K562 (cell line): ENCODE measurements at regions not wholly inside any gene's neighbourhood (a gene's known extent, or its start where the extent isn't known, plus 50 kb on each side); places are given as distances from the start of the nearest gene placed in this dataset.
A peak's percentile ranks its signal among the peaks of the same experiment; 100 is the strongest.

Experiments used
- ATAC-seq: fragments of 200-7000 bp; cut with Tn5 transposase; 3 replicates; pipeline ENCODE4 v1.9.1; 2020; ENCODE audit warnings: moderate library complexity
- BruUV-seq: library from RNA; stranded (reverse); fragments of 400-500 nt; replicated peaks from 2 replicates; lab custom pipeline; 2021; lab: Mats Ljungman, UMichigan
- CTCF ChIA-PET: fragments of 300-600 bp; formaldehyde crosslinking; extraction: SDS; loops from one replicate; lab custom pipeline; 2021; ENCODE audit warnings: low intra/inter-chr PET ratio; lab: Yijun Ruan, JAX
- POLR2A ChIA-PET: fragments of 300-600, 350-650 bp; sonication (Branson Sonifier 250); formaldehyde crosslinking; extraction: SDS; loops from one replicate; lab custom pipeline; 2021; ENCODE audit warnings: antibody characterized with exemption, inconsistent platforms; lab: Yijun Ruan, JAX
- DNase-seq, 4 experiments: peaks; one replicate each; pipeline versions ENCODE4 v3.0.0 to v3.0.0-alpha.2; 2011 to 2018; ENCODE audit warnings: low spot score in 3 of 4, mixed read lengths in 3 of 4; ENCODE audit errors: extremely low read depth in 1 of 4
- FAIRE-seq: peaks from 2 replicates; lab custom pipeline; 2011; peaks lifted over from hg19 to GRCh38; lab: Jason Lieb, UNC
- H2AFZ ChIP-seq: 2 replicates; pipeline ENCODE4 v1.6.0; 2011; ENCODE audit warnings: low read depth, low read length, control low read depth, inconsistent platforms
- H3K27ac ChIP-seq: fragments of 200-600 bp; 3 replicates; pipeline ENCODE4 v1.8.0; 2011; ENCODE audit warnings: low read depth, mild to moderate bottlenecking, control low read depth, inconsistent platforms, low read length, moderate library complexity, mixed read lengths; ENCODE audit errors: extremely low read depth
- H3K27me3 ChIP-seq, 2 experiments: fragments of 300-600 bp in 1 of 2; 2 replicates in 1 of 2; 3 replicates in 1 of 2; pipeline versions ENCODE4 v1.6.0 to v1.8.0; 2011; ENCODE audit warnings: inconsistent platforms in 2 of 2, low read length in 2 of 2, mild to moderate bottlenecking in 1 of 2, mixed read lengths in 1 of 2, moderate library complexity in 1 of 2; ENCODE audit not compliant: control insufficient read depth in 2 of 2, insufficient read depth in 2 of 2
- H3K36me3 ChIP-seq: fragments of 300-600 bp; 3 replicates; pipeline ENCODE4 v1.8.0; 2011; ENCODE audit warnings: mild to moderate bottlenecking, low read length, inconsistent platforms; ENCODE audit not compliant: control insufficient read depth, insufficient read depth
- H3K4me1 ChIP-seq, 2 experiments: fragments of 200-600 bp in 1 of 2; replicated peaks in 1 of 2; 2 replicates in 1 of 2; 3 replicates in 1 of 2; pipeline versions ENCODE4 v1.5.1 to v1.8.0; 2011; ENCODE audit warnings: inconsistent platforms in 2 of 2, low read length in 2 of 2, mild to moderate bottlenecking in 1 of 2, mixed read lengths in 1 of 2, moderate library complexity in 1 of 2; ENCODE audit not compliant: control insufficient read depth in 2 of 2, insufficient read depth in 2 of 2
- H3K4me2 ChIP-seq: 2 replicates; pipeline ENCODE4 v1.6.1; 2011; ENCODE audit warnings: low read length, control low read depth, inconsistent platforms, mixed read lengths; ENCODE audit not compliant: insufficient read depth
- H3K4me3 ChIP-seq: fragments of 200-600 bp; sonication (generic), shearing (Covaris generic); 2 replicates; pipeline ENCODE4 v1.5.1; 2016; ENCODE audit warnings: control low read depth, inconsistent platforms
- H3K79me2 ChIP-seq: fragments of 200-600 bp; 3 replicates; pipeline ENCODE4 v1.8.0; 2011; ENCODE audit warnings: low read length, inconsistent platforms; ENCODE audit not compliant: control insufficient read depth, insufficient read depth
- H3K9ac ChIP-seq, 2 experiments: 2 replicates each; pipeline versions ENCODE4 v1.6.0 to v1.6.1; 2011; ENCODE audit warnings: low read depth in 2 of 2, low read length in 2 of 2, control low read depth in 1 of 2, inconsistent platforms in 1 of 2, mild to moderate bottlenecking in 1 of 2, mixed read lengths in 1 of 2; ENCODE audit not compliant: insufficient read depth in 1 of 2
- H3K9me1 ChIP-seq: one replicate; pipeline ENCODE4 v1.6.0; 2011; ENCODE audit warnings: inconsistent platforms, mild to moderate bottlenecking, low read length, moderate library complexity; ENCODE audit not compliant: control insufficient read depth, insufficient read depth
- H3K9me3 ChIP-seq: replicated peaks from 2 replicates; pipeline ENCODE4 v1.5.1; 2011; ENCODE audit warnings: low read depth, low read length, inconsistent platforms; ENCODE audit not compliant: control insufficient read depth, insufficient read depth
- H4K20me1 ChIP-seq: replicated peaks from 2 replicates; pipeline ENCODE4 v1.6.1; 2011; ENCODE audit warnings: low read length, inconsistent platforms, mixed read lengths; ENCODE audit not compliant: control insufficient read depth, insufficient read depth
- ADNP ChIP-seq: fragments of 200-800 bp; sonication (Bioruptor generic); IDR thresholded peaks from 2 replicates; pipeline ENCODE4 v1.6.1; 2016; ENCODE audit warnings: missing genetic modification characterization, missing compliant biosample characterization
- ARHGAP35 ChIP-seq: fragments of 450-650 bp; IDR thresholded peaks from 2 replicates; pipeline ENCODE4 v1.6.1; 2018; ENCODE audit not compliant: partially characterized antibody
- CXXC5 ChIP-seq: fragments of 250-450 bp; sonication (Bioruptor Pico); IDR thresholded peaks from 2 replicates; pipeline ENCODE4 v1.8.0; 2022; ENCODE audit warnings: inconsistent platforms, mild to moderate bottlenecking, moderate library complexity
- DMBX1 ChIP-seq: fragments of 250-450 bp; sonication (Bioruptor Pico); IDR thresholded peaks from 2 replicates; pipeline ENCODE4 v1.8.0; 2022; ENCODE audit warnings: inconsistent platforms, mild to moderate bottlenecking, moderate library complexity, borderline replicate concordance
- GTF2A2 ChIP-seq: IDR thresholded peaks from 2 replicates; pipeline ENCODE4 v1.6.1; 2016; ENCODE audit warnings: mild to moderate bottlenecking, missing genetic modification characterization, missing compliant biosample characterization
- NFRKB ChIP-seq: fragments of 450-650 bp; IDR thresholded peaks from 2 replicates; pipeline ENCODE4 v1.6.1; 2016; ENCODE audit warnings: low read depth
- NR2C1 ChIP-seq, 2 experiments: fragments of 450-650 bp; IDR thresholded peaks; 2 replicates each; pipeline ENCODE4 v1.6.1; 2017; ENCODE audit warnings: mild to moderate bottlenecking in 2 of 2, antibody characterized with exemption in 1 of 2, inconsistent platforms in 1 of 2, missing compliant biosample characterization in 1 of 2, missing genetic modification characterization in 1 of 2
- PTRF ChIP-seq: fragments of 450-650 bp; IDR thresholded peaks from 2 replicates; pipeline ENCODE4 v1.6.1; 2016; ENCODE audit warnings: mild to moderate bottlenecking, missing genetic modification characterization, missing compliant biosample characterization
- RNF2 ChIP-seq: sonication (generic); IDR thresholded peaks from 2 replicates; pipeline ENCODE4 v1.6.1; 2016
- ZNF311 ChIP-seq: fragments of 250-450 bp; sonication (Bioruptor Pico); IDR thresholded peaks from 2 replicates; pipeline ENCODE4 v1.4.0; 2020; ENCODE audit warnings: mild to moderate bottlenecking, moderate library complexity
- ZNF766 ChIP-seq: fragments of 200-800 bp; sonication (Bioruptor generic); conservative IDR thresholded peaks from 2 replicates; pipeline ENCODE4 v1.6.1; 2016; ENCODE audit warnings: missing genetic modification characterization, missing compliant biosample characterization
- WGBS: fragments of 100-300 bp; shearing (Covaris generic); methylation state at CpG from one replicate; pipeline ENCODE4 v1.1.6; 2016; ENCODE audit warnings: low coverage, mixed read lengths; ENCODE audit not compliant: insufficient coverage; ENCODE audit errors: missing lambda C conversion rate; 5-methylcytosine and 5-hydroxymethylcytosine counted together
- in situ Hi-C: fragments of 300-500 bp; cut with MboI; formaldehyde crosslinking; loops from 4 replicates; pipeline ENCODE4 v1.15.0; 2018; ENCODE audit warnings: inconsistent platforms, mixed read lengths
- intact Hi-C: fragments of 100-400 bp; cut with micrococcal nuclease; formaldehyde crosslinking; loops from 2 replicates; pipeline ENCODE4 v1.14.2; 2022
- TF ChIP-seq, protein P1 (sequence below): fragments of 450-650 bp; formaldehyde crosslinking; IDR thresholded peaks from 2 replicates; pipeline ENCODE4 v1.4.0; 2020; ENCODE audit warnings: mild to moderate bottlenecking
- TF ChIP-seq, protein P2 (sequence below): fragments of 450-650 bp; IDR thresholded peaks from 2 replicates; pipeline ENCODE4 v1.6.1; 2017; ENCODE audit warnings: antibody characterized with exemption, mild to moderate bottlenecking
- TF ChIP-seq, protein P3 (sequence below): sonication (generic); formaldehyde crosslinking; IDR thresholded peaks from 2 replicates; pipeline ENCODE4 v1.8.1; 2022; ENCODE audit warnings: missing genetic modification reagents

DNA sequence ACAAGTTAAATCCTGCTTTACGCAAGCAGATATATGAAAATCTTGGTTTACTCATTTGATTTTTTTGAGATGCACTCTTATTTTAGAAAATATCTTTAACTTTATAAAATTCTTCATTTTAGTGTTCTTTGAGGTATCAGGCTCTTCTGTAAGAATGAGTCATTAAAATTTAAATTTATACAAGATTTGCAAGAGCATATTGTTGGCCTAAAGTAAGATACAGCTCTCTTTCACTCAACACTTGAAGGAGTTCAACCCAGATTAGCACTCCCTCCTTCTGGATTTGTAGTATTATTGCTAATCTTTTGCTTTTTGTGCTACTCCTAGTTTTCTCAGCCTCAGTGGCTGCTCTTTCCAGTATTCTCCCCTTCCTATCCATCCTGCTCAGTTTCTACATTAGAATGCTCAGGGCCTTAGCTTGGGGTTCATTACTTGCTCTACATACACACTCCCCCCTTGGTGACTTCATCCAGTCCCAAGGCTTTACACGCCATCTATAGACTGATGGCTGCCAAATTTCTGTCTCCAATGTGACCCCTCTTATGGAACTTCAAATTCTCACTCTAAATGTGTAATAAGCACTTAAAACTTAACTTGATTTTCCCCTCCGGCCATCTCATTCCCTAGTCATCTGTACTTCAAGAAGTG, 425.3 kb upstream of the FANCL start (continued):
- TF ChIP-seq ARHGAP35 (no peak), NR2C1 (IDR thresholded peaks at IDR 0.05) (no peak), NR2C1 (tag; IDR thresholded peaks at IDR 0.05) (0 out of 2 replicates have a peak, but pooled peaks have one; percentile 7), NFRKB (0 out of 2 replicates have a peak, but pooled peaks have one; percentile 16), GTF2A2 (tag) (0 out of 2 replicates have a peak, but pooled peaks have one; percentile 42), CXXC5 (CRISPR knock-in tag) (0 out of 2 replicates have a peak, but pooled peaks have one; percentile 21), DMBX1 (CRISPR knock-in tag) (peak; percentile 11; the same call in 1 of the 2 replicates)

DNA sequence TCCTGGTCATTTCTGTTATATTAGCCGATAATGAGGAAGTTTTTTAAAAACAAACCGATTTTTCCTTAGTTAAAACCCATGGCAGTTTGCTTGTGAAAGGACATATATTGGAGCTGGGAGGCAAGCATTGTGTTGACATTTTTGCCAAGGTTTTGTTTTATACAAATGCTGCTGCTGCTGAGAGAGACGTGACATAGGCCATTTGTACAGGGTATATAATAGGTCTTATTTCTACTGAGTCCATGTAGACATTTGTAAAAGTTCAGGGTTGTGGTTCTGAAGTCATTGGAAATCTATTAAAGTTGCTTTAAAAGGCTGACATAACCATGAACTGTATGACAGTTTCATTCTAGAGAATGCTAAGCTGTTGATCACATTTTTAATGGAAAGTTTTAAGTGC, 424.0 kb upstream of the FANCL start:
- Histone ChIP-seq H3K9ac (no peak overlapping the region), H3K36me3 (no peaks in the 10 kb centered on the region), H3K79me2 (no peaks in the 10 kb centered on the region), H3K9me1 (no peaks in the 10 kb centered on the region), H3K27me3 (no peaks in the 10 kb centered on the region), H3K4me2 (no peak overlapping the region), H3K4me1 (peaks cover 4 to 30% of the 10 kb centered on the region in 2 experiments; a peak in 4 of 5 replicates), H3K4me3 (no peak overlapping the region), H3K9me3 (peaks cover 3% of the 10 kb centered on the region), H2AFZ (peak overlapping the region; percentile 73), H4K20me1 (no peaks in the 10 kb centered on the region), H3K27ac (peak overlapping the region; percentile 85; the same call in 2 of the 3 replicates)
- WGBS: 37% methylated on average over 3 of the region's 3 CpGs
- ChIA-PET CTCF (no interaction called here), POLR2A (interaction anchor here (2.7 kb wide), 1 partner anchor 8 kb away, joined by 6 read pairs; no protein-coding TSS in a partner anchor)
- BruUV-seq: no TSS peak
- DNase-seq: no peak
- in situ Hi-C loops (no loop called here), intact Hi-C loops (loop anchor here (5.0 kb wide), 1 partner anchor 58 kb away; no protein-coding TSS in a partner anchor)
- ATAC-seq: peak; percentile 32; the same call in 1 of the 3 replicates
- FAIRE-seq: no peak
- TF ChIP-seq ZNF766 (CRISPR knock-in tag): 0 out of 2 replicates have a peak, but pooled peaks have one; percentile 47
- TF ChIP-seq ZNF311 (CRISPR knock-in tag): peak; percentile 70; the same call in 1 of the 2 replicates
- peak; percentile 54; the same call in 1 of the 2 replicates for TF ChIP-seq DMBX1 (CRISPR knock-in tag)
- TF ChIP-seq ADNP: 0 out of 2 replicates have a peak, but pooled peaks have one; percentile 28
- no peak for TF ChIP-seq RNF2
- TF ChIP-seq, protein P1, sequence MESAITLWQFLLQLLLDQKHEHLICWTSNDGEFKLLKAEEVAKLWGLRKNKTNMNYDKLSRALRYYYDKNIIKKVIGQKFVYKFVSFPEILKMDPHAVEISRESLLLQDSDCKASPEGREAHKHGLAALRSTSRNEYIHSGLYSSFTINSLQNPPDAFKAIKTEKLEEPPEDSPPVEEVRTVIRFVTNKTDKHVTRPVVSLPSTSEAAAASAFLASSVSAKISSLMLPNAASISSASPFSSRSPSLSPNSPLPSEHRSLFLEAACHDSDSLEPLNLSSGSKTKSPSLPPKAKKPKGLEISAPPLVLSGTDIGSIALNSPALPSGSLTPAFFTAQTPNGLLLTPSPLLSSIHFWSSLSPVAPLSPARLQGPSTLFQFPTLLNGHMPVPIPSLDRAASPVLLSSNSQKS (CRISPR knock-in tag): no peak
- TF ChIP-seq PTRF: 0 out of 2 replicates have a peak, but pooled peaks have one; percentile 34
- TF ChIP-seq, protein P2, sequence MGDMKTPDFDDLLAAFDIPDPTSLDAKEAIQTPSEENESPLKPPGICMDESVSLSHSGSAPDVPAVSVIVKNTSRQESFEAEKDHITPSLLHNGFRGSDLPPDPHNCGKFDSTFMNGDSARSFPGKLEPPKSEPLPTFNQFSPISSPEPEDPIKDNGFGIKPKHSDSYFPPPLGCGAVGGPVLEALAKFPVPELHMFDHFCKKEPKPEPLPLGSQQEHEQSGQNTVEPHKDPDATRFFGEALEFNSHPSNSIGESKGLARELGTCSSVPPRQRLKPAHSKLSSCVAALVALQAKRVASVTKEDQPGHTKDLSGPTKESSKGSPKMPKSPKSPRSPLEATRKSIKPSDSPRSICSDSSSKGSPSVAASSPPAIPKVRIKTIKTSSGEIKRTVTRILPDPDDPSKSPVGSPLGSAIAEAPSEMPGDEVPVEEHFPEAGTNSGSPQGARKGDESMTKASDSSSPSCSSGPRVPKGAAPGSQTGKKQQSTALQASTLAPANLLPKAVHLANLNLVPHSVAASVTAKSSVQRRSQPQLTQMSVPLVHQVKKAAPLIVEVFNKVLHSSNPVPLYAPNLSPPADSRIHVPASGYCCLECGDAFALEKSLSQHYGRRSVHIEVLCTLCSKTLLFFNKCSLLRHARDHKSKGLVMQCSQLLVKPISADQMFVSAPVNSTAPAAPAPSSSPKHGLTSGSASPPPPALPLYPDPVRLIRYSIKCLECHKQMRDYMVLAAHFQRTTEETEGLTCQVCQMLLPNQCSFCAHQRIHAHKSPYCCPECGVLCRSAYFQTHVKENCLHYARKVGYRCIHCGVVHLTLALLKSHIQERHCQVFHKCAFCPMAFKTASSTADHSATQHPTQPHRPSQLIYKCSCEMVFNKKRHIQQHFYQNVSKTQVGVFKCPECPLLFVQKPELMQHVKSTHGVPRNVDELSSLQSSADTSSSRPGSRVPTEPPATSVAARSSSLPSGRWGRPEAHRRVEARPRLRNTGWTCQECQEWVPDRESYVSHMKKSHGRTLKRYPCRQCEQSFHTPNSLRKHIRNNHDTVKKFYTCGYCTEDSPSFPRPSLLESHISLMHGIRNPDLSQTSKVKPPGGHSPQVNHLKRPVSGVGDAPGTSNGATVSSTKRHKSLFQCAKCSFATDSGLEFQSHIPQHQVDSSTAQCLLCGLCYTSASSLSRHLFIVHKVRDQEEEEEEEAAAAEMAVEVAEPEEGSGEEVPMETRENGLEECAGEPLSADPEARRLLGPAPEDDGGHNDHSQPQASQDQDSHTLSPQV: peak; percentile 36; the same call in 1 of the 2 replicates
- TF ChIP-seq, protein P3, sequence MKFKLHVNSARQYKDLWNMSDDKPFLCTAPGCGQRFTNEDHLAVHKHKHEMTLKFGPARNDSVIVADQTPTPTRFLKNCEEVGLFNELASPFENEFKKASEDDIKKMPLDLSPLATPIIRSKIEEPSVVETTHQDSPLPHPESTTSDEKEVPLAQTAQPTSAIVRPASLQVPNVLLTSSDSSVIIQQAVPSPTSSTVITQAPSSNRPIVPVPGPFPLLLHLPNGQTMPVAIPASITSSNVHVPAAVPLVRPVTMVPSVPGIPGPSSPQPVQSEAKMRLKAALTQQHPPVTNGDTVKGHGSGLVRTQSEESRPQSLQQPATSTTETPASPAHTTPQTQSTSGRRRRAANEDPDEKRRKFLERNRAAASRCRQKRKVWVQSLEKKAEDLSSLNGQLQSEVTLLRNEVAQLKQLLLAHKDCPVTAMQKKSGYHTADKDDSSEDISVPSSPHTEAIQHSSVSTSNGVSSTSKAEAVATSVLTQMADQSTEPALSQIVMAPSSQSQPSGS: no peak
